Central memory CD8-positive, alpha-beta T cell (primary cell): ENCODE measurements at regions not wholly inside any gene's neighbourhood (a gene's known extent, or its start where the extent isn't known, plus 50 kb on each side); places are given as distances from the start of the nearest gene placed in this dataset.

Experiments
- ATAC-seq: fragments of 150-1000 bp; cut with Tn5 transposase; replicated peaks from 2 replicates; pipeline ENCODE4 v1.10.0; 2022; ENCODE audit warnings: mild to moderate bottlenecking, moderate FRiP score, moderate number of reproducible peaks; ENCODE audit not compliant: poor library complexity, severe bottlenecking; ENCODE audit errors: extremely low read depth
- DNase-seq, 2 donors: peaks; one replicate each; pipeline ENCODE4 v3.0.0; 2021; ENCODE audit warnings: low spot score in 2 of 2
- H3K27ac Mint-ChIP-seq: one replicate; pipeline ENCODE4 v1.8.0; 2022; ENCODE audit warnings: low read depth, mild to moderate bottlenecking, moderate library complexity, mixed read lengths
- H3K27me3 Mint-ChIP-seq: one replicate; pipeline ENCODE4 v1.8.0; 2022; ENCODE audit warnings: mixed read lengths
- H3K36me3 Mint-ChIP-seq: one replicate; pipeline ENCODE4 v1.8.0; 2022; ENCODE audit warnings: mild to moderate bottlenecking, moderate library complexity, mixed read lengths; ENCODE audit not compliant: insufficient read depth
- H3K4me1 Mint-ChIP-seq: one replicate; pipeline ENCODE4 v1.8.0; 2022; ENCODE audit warnings: mixed read lengths
- H3K4me3 Mint-ChIP-seq: one replicate; pipeline ENCODE4 v1.8.0; 2022; ENCODE audit warnings: mild to moderate bottlenecking, moderate library complexity, mixed read lengths
- H3K9me3 Mint-ChIP-seq: one replicate; pipeline ENCODE4 v1.8.0; 2022; ENCODE audit warnings: mixed read lengths

GRCh38 chr11:15761235-15761634 is 595.1 kb downstream of the SOX6 start:
- ATAC-seq (no peak), DNase-seq (no peak)
- peaks cover 6% of the 10 kb centered on the region for H3K9me3 Mint-ChIP-seq
- no peaks in the 10 kb centered on the region for H3K27me3 Mint-ChIP-seq
- H3K4me1 Mint-ChIP-seq, result no peaks in the 10 kb centered on the region
- no peaks in the 10 kb centered on the region for H3K36me3 Mint-ChIP-seq
- no peak overlapping the region for H3K27ac Mint-ChIP-seq
- no peak overlapping the region for H3K4me3 Mint-ChIP-seq

GRCh38 chr11:15764326-15764725 is 592.0 kb downstream of the SOX6 start:
- no peak overlapping the region for H3K4me3 Mint-ChIP-seq

GRCh38 chr11:15764948-15765347 is 591.4 kb downstream of the SOX6 start:
- Mint-ChIP-seq H3K36me3 (no peaks in the 10 kb centered on the region), H3K27ac (no peak overlapping the region), H3K4me1 (no peaks in the 10 kb centered on the region), H3K4me3 (no peak overlapping the region), H3K27me3 (no peaks in the 10 kb centered on the region), H3K9me3 (peaks cover 6% of the 10 kb centered on the region)
- DNase-seq, result no peak
- ATAC-seq, result no peak

More at GRCh38 chr11:15764326-15764725, 592.0 kb downstream of the SOX6 start:
- Mint-ChIP-seq H3K36me3 (no peaks in the 10 kb centered on the region), H3K27me3 (no peaks in the 10 kb centered on the region), H3K27ac (no peak overlapping the region), H3K9me3 (peaks cover 6% of the 10 kb centered on the region), H3K4me1 (no peaks in the 10 kb centered on the region)
- DNase-seq (no peak), ATAC-seq (no peak)

GRCh38 chr11:15765530-15765929 is 590.8 kb downstream of the SOX6 start:
- Mint-ChIP-seq H3K27ac (no peak overlapping the region), H3K9me3 (peaks cover 6% of the 10 kb centered on the region), H3K4me3 (no peak overlapping the region), H3K36me3 (no peaks in the 10 kb centered on the region), H3K4me1 (no peaks in the 10 kb centered on the region), H3K27me3 (no peaks in the 10 kb centered on the region)
- ATAC-seq, result no peak
- no peak for DNase-seq

GRCh38 chr11:15768321-15768720 is 588.0 kb downstream of the SOX6 start:
- H3K4me1 Mint-ChIP-seq, result no peaks in the 10 kb centered on the region

GRCh38 chr11:15769203-15769602 is 587.1 kb downstream of the SOX6 start:
- Mint-ChIP-seq H3K27me3 (no peaks in the 10 kb centered on the region), H3K4me3 (no peak overlapping the region), H3K27ac (no peak overlapping the region), H3K9me3 (peaks cover 10% of the 10 kb centered on the region), H3K36me3 (no peaks in the 10 kb centered on the region), H3K4me1 (no peaks in the 10 kb centered on the region)
- ATAC-seq (no peak), DNase-seq (no peak)

More at GRCh38 chr11:15768321-15768720, 588.0 kb downstream of the SOX6 start:
- no peak overlapping the region for H3K4me3 Mint-ChIP-seq
- H3K36me3 Mint-ChIP-seq, result no peaks in the 10 kb centered on the region
- peaks cover 11% of the 10 kb centered on the region for H3K9me3 Mint-ChIP-seq
- DNase-seq, result no peak
- ATAC-seq, result no peak
- H3K27ac Mint-ChIP-seq, result no peak overlapping the region
- H3K27me3 Mint-ChIP-seq, result no peaks in the 10 kb centered on the region

- H3K27me3 Mint-ChIP-seq, result no peaks in the 10 kb centered on the region
- no peaks in the 10 kb centered on the region for H3K4me1 Mint-ChIP-seq
- no peaks in the 10 kb centered on the region for H3K36me3 Mint-ChIP-seq
- H3K9me3 Mint-ChIP-seq, result peaks cover 5% of the 10 kb centered on the region
- no peak overlapping the region for H3K27ac Mint-ChIP-seq
- ATAC-seq (no peak), DNase-seq (no peak)
- no peak overlapping the region for H3K4me3 Mint-ChIP-seq
Observed at GRCh38 chr11:15770798-15771414, 585.4 kb downstream of the SOX6 start.

GRCh38 chr11:15772547-15772946 is 583.8 kb downstream of the SOX6 start:
- Mint-ChIP-seq H3K36me3 (no peaks in the 10 kb centered on the region), H3K4me1 (no peaks in the 10 kb centered on the region), H3K27me3 (no peaks in the 10 kb centered on the region), H3K4me3 (no peak overlapping the region), H3K27ac (no peak overlapping the region), H3K9me3 (peaks cover 5% of the 10 kb centered on the region)
- DNase-seq (no peak), ATAC-seq (no peak)

GRCh38 chr11:15772981-15773380 is 583.4 kb downstream of the SOX6 start:
- peaks cover 5% of the 10 kb centered on the region for H3K9me3 Mint-ChIP-seq
- H3K27me3 Mint-ChIP-seq, result no peaks in the 10 kb centered on the region
- H3K4me1 Mint-ChIP-seq, result no peaks in the 10 kb centered on the region
- H3K36me3 Mint-ChIP-seq, result no peaks in the 10 kb centered on the region
- no peak overlapping the region for H3K4me3 Mint-ChIP-seq
- no peak for ATAC-seq
- H3K27ac Mint-ChIP-seq, result no peak overlapping the region
- DNase-seq, result no peak

- Mint-ChIP-seq H3K4me1 (no peaks in the 10 kb centered on the region), H3K9me3 (peaks cover 5% of the 10 kb centered on the region), H3K4me3 (no peak overlapping the region)
Observed at GRCh38 chr11:15773476-15774387, 582.6 kb downstream of the SOX6 start.

GRCh38 chr11:15774388-15774939 is 581.9 kb downstream of the SOX6 start:
- peaks cover 5% of the 10 kb centered on the region for H3K9me3 Mint-ChIP-seq
- DNase-seq (no peak), ATAC-seq (no peak)
- H3K4me1 Mint-ChIP-seq, result no peaks in the 10 kb centered on the region
- H3K36me3 Mint-ChIP-seq, result no peaks in the 10 kb centered on the region
- H3K27me3 Mint-ChIP-seq, result no peaks in the 10 kb centered on the region
- no peak overlapping the region for H3K27ac Mint-ChIP-seq
- no peak overlapping the region for H3K4me3 Mint-ChIP-seq

More at GRCh38 chr11:15773476-15774387, 582.6 kb downstream of the SOX6 start:
- no peaks in the 10 kb centered on the region for H3K36me3 Mint-ChIP-seq
- DNase-seq (no peak), ATAC-seq (no peak)
- H3K27ac Mint-ChIP-seq, result no peak overlapping the region
- no peaks in the 10 kb centered on the region for H3K27me3 Mint-ChIP-seq

GRCh38 chr11:15775015-15775541 is 581.3 kb downstream of the SOX6 start:
- Mint-ChIP-seq H3K4me1 (no peaks in the 10 kb centered on the region), H3K27ac (no peak overlapping the region), H3K36me3 (no peaks in the 10 kb centered on the region), H3K27me3 (no peaks in the 10 kb centered on the region), H3K4me3 (no peak overlapping the region), H3K9me3 (peaks cover 5% of the 10 kb centered on the region)
- ATAC-seq (no peak), DNase-seq (no peak)
